ENCODE measurements at regions not wholly inside any gene's neighbourhood (a gene's known extent, or its start where the extent isn't known, plus 50 kb on each side); places are given as distances from the start of the nearest gene placed in this dataset.

DNA sequence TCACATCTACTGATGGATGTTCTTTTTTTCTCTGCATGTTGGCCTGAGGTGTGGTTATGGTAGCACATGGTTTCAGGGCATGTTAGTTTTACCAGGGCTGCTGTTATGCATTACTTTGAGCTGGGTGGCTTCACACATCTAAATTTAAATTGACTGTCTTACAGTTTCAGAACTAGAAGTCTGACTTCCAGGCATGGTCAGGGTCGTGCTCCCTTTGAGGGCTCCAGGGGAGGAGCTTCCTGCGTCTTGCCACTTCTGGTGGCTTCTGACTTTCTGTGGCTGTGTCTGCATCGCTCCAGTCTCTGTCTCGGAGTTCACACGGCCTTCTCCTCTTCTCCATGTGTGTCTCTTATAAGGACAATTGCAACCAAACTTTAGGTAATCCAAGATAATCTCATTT lies 143.9 kb downstream of the GALR1 start:
- TF ChIP-seq, protein P1, sequence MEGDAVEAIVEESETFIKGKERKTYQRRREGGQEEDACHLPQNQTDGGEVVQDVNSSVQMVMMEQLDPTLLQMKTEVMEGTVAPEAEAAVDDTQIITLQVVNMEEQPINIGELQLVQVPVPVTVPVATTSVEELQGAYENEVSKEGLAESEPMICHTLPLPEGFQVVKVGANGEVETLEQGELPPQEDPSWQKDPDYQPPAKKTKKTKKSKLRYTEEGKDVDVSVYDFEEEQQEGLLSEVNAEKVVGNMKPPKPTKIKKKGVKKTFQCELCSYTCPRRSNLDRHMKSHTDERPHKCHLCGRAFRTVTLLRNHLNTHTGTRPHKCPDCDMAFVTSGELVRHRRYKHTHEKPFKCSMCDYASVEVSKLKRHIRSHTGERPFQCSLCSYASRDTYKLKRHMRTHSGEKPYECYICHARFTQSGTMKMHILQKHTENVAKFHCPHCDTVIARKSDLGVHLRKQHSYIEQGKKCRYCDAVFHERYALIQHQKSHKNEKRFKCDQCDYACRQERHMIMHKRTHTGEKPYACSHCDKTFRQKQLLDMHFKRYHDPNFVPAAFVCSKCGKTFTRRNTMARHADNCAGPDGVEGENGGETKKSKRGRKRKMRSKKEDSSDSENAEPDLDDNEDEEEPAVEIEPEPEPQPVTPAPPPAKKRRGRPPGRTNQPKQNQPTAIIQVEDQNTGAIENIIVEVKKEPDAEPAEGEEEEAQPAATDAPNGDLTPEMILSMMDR (conservative IDR thresholded peaks at IDR 0.05 in 1 of 2, IDR thresholded peaks at IDR 0.05 in 1 of 2; ENCODE audit: low read depth in 1 of 2, low read length in 2 of 2), result no peak
- no peak for TF ChIP-seq EZH2 (IDR thresholded peaks at IDR 0.05; ENCODE audit: low read length, missing control alignments)
- no peak for DNase-seq (ENCODE audit: low read depth in 2 of 2)
- no peaks in the 10 kb centered on the region for H3K79me2 ChIP-seq (ENCODE audit: control insufficient read depth, insufficient read depth, low read length)
- H3K4me3 ChIP-seq (replicated peaks in 1 of 4; ENCODE audit: control extremely low read depth in 1 of 4, insufficient read depth in 1 of 4, low read depth in 3 of 4, low read length in 4 of 4), result no peak overlapping the region
- H3K27me3 ChIP-seq (ENCODE audit: control insufficient read depth, insufficient read depth, low read length), result no peaks in the 10 kb centered on the region
- H3K9ac ChIP-seq (ENCODE audit: insufficient read depth, low read length), result no peak overlapping the region
- no peak overlapping the region for H3K27ac ChIP-seq (ENCODE audit: insufficient read depth, low read length)
- H3K4me1 ChIP-seq (ENCODE audit: control insufficient read depth, extremely low read depth, insufficient read depth, low read length), result no peaks in the 10 kb centered on the region
- H2AFZ ChIP-seq (ENCODE audit: low read length), result no peak overlapping the region
- no peaks in the 10 kb centered on the region for H3K9me3 ChIP-seq (ENCODE audit: control insufficient read depth, insufficient read depth, low read depth, low read length)
- no peaks in the 10 kb centered on the region for H4K20me1 ChIP-seq (ENCODE audit: control insufficient read depth, extremely low read depth, insufficient read depth, low read length)
- no peak overlapping the region for H3K4me2 ChIP-seq (ENCODE audit: extremely low read depth, insufficient read depth, low read length)
- H3K36me3 ChIP-seq (ENCODE audit: control insufficient read depth, insufficient read depth, low read length), result no peaks in the 10 kb centered on the region

DNA sequence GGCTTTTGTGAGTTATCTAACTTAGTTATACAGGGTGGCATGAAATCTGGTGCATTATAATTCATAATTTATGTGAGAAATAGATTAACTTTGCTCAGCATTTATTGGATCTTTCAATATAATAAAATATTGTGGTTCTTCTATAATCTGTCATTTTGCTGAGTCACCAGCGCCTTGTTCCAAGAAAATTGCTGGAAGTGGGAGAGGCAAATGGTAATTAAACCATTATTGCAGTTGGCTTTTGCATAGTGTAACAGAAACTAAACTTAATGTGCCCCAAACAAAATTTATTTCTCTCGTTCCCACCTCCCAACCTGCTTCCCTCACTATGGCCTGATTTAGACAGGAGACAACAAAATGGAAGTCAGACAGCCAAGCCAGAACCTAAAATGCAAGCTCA lies 146.3 kb downstream of the GALR1 start:
- Histone ChIP-seq H3K27me3 (ENCODE audit: control insufficient read depth, insufficient read depth, low read length) (no peaks in the 10 kb centered on the region), H3K4me1 (ENCODE audit: control insufficient read depth, extremely low read depth, insufficient read depth, low read length) (no peaks in the 10 kb centered on the region), H3K27ac (ENCODE audit: insufficient read depth, low read length) (no peak overlapping the region), H3K4me2 (ENCODE audit: extremely low read depth, insufficient read depth, low read length) (no peak overlapping the region), H3K36me3 (ENCODE audit: control insufficient read depth, insufficient read depth, low read length) (no peaks in the 10 kb centered on the region), H2AFZ (ENCODE audit: low read length) (no peak overlapping the region), H3K9me3 (ENCODE audit: control insufficient read depth, insufficient read depth, low read depth, low read length) (no peaks in the 10 kb centered on the region), H3K79me2 (ENCODE audit: control insufficient read depth, insufficient read depth, low read length) (no peaks in the 10 kb centered on the region), H3K4me3 (replicated peaks in 1 of 4; ENCODE audit: control extremely low read depth in 1 of 4, insufficient read depth in 1 of 4, low read depth in 3 of 4, low read length in 4 of 4) (no peak overlapping the region), H4K20me1 (ENCODE audit: control insufficient read depth, extremely low read depth, insufficient read depth, low read length) (no peaks in the 10 kb centered on the region), H3K9ac (ENCODE audit: insufficient read depth, low read length) (no peak overlapping the region)
- no peak for TF ChIP-seq EZH2 (IDR thresholded peaks at IDR 0.05; ENCODE audit: low read length, missing control alignments)
- TF ChIP-seq, protein P1 (conservative IDR thresholded peaks at IDR 0.05 in 1 of 2, IDR thresholded peaks at IDR 0.05 in 1 of 2; ENCODE audit: low read depth in 1 of 2, low read length in 2 of 2), result no peak
- no peak for DNase-seq (ENCODE audit: low read depth in 2 of 2)

DNA sequence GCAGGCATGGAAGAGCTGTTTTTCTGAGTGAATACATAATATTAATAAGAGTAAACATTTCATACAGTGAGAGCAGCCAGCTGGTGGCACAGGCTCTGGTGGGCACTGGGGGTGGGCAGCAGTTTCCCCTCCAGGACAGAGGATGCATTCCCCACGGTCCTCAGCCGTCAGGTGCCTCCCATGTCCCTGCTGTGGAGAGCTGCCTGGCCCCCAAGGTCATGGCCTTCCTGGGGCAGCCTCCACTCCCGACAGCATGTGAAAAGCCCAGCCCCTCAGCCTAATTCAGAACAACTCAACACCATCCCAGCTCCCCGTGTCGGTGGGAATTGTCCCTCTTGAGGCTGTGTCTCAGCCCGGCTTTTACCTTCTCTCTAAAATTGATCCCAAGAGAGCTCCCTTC lies 147.4 kb downstream of the GALR1 start:
- Histone ChIP-seq H2AFZ (ENCODE audit: low read length) (no peak overlapping the region), H3K27me3 (ENCODE audit: control insufficient read depth, insufficient read depth, low read length) (no peaks in the 10 kb centered on the region), H3K9me3 (ENCODE audit: control insufficient read depth, insufficient read depth, low read depth, low read length) (no peaks in the 10 kb centered on the region), H3K79me2 (ENCODE audit: control insufficient read depth, insufficient read depth, low read length) (no peaks in the 10 kb centered on the region), H3K27ac (ENCODE audit: insufficient read depth, low read length) (no peak overlapping the region), H4K20me1 (ENCODE audit: control insufficient read depth, extremely low read depth, insufficient read depth, low read length) (no peaks in the 10 kb centered on the region), H3K9ac (ENCODE audit: insufficient read depth, low read length) (no peak overlapping the region), H3K36me3 (ENCODE audit: control insufficient read depth, insufficient read depth, low read length) (no peaks in the 10 kb centered on the region), H3K4me3 (replicated peaks in 1 of 4; ENCODE audit: control extremely low read depth in 1 of 4, insufficient read depth in 1 of 4, low read depth in 3 of 4, low read length in 4 of 4) (no peak overlapping the region), H3K4me2 (ENCODE audit: extremely low read depth, insufficient read depth, low read length) (no peak overlapping the region), H3K4me1 (ENCODE audit: control insufficient read depth, extremely low read depth, insufficient read depth, low read length) (no peaks in the 10 kb centered on the region)
- TF ChIP-seq EZH2 (IDR thresholded peaks at IDR 0.05; ENCODE audit: low read length, missing control alignments), result no peak
- TF ChIP-seq, protein P1 (conservative IDR thresholded peaks at IDR 0.05 in 1 of 2, IDR thresholded peaks at IDR 0.05 in 1 of 2; ENCODE audit: low read depth in 1 of 2, low read length in 2 of 2), result no peak
- no peak for DNase-seq (ENCODE audit: low read depth in 2 of 2)

Measured in fibroblast of lung (primary cell).